GM21717 (cell line): ENCODE measurements at regions not wholly inside any gene's neighbourhood (a gene's known extent, or its start where the extent isn't known, plus 50 kb on each side); places are given as distances from the start of the nearest gene placed in this dataset.
"Not testable (repeated sequence)": the region's sequence is repeated elsewhere in the genome, so short reads cannot be mapped to it uniquely, and the experiment has no call there.

Experiments
- ATAC-seq: cut with Tn5 transposase; IDR thresholded peaks from one replicate; pipeline ENCODE4 v1.9.1; 2021; ENCODE audit warnings: mild to moderate bottlenecking, moderate library complexity; ENCODE audit not compliant: unreplicated experiment

- no peak for ATAC-seq
Observed at GRCh38 chr9:117649126-117649525, 55.1 kb upstream of the TLR4 start.

DNA sequence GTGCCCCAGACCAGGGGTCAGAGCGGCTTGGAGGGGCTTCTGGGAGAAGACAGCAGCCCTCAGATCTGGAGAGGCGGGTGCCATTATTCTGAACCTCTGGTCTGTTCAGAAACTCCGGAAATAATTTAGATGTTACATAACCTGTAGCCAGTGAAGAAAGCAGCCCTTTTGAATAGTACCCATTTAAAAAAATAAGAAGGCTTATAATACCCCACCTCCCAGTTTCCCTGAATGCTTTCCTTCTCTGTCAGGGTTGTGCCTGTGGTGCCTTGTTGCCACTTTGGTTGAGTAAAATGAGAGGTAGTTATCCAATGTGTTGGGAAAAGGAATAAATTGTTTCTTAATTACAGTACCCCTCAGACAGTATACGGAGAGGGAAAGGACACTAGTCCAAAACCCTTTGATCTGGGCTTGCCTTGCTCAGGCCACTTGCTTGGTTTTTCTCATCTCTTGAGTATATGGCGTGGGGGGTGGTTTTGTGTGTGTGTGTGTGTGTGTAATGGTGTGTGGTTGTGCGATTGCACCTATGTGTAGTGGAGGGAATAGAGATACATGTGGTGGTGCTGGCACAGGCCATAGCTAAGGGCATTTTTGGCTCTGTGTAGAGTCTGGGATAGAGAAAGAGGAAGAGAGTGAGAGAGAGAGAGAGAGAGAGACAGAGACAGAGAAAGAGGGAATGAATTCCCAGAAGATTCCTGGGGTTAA is 59.1 kb upstream of the TLR4 start:
- ATAC-seq: no peak

DNA sequence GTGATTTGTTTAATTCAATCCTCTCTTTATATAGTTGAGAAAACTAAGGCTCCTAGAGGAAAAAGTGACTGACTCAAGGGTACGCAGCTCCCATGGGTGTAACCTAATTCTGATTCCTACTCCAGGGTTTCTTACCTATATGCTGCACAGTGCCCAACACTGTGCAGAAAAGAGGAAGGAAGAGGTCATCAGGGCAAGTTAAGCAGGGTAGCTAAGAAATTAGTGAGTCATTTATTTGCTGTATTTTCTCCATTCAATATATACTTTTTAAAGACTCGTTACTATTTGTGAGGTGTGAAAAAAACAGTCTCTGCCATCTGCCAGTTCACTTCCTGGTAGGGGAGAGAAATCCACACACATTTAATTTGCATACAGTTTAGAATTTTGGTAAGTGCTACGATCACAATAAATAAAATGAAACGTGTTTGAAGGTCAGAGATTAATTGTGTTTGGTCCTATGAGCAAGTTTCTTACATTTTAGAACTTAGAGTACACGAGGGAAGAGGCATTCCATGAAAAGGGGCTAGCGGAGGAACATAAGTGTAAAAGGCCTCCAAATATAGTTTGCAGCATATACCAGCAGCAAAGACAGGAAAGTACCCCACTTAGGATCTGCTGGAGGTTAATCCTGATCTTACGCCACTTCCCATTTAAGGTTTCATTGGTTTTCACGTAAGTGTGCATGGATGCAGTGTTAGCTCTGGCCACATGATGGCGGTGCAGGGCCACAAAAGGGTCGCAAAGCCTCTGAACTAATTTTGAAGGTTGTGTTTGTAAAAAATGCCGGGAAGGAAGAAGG is 59.9 kb upstream of the TLR4 start:
- peak; percentile 83 for ATAC-seq

- no peak for ATAC-seq
Observed at GRCh38 chr9:117643288-117643654, 60.9 kb upstream of the TLR4 start.

GRCh38 chr9:117642571-117643287 is 61.5 kb upstream of the TLR4 start:
- ATAC-seq: not testable (repeated sequence)

DNA sequence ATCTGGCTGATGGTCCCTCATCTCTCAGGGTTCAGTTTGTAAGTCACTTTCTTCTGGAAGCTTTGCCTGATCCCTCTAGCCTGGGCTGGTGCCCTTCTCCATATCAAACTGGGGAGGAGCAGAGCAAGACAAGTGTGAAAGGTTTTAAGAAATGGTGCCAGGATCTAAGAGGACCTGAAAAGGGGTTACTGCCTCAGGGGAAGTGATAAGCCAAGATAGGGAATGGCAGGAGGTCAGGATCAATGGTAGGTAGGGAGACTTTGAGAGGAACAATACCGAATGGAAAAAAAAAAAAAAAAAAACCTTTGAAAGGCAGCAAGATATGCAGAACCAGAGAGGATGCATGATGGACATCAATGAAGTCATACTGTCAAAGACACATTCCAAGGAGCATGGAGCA is 67.5 kb upstream of the TLR4 start:
- ATAC-seq: no peak

DNA sequence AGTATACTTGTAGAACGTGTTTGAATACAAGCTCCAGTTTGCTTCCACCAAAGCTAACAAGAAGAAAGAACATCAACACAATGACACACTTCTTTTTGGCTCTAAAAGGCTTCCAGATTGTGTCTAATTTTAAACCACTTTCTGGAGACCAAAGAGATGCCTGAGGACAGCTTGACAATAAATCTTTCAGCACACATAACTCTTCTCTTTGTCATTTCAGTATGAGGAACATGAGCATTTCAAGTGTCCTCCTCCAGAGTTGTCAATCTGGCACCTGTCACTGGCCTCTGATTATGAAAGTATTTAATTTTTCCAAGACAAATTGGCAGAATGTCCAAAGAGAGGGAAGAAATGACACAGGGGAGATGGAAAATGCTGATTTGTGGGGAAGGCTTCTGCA is 79.0 kb upstream of the TLR4 start:
- ATAC-seq: no peak

DNA sequence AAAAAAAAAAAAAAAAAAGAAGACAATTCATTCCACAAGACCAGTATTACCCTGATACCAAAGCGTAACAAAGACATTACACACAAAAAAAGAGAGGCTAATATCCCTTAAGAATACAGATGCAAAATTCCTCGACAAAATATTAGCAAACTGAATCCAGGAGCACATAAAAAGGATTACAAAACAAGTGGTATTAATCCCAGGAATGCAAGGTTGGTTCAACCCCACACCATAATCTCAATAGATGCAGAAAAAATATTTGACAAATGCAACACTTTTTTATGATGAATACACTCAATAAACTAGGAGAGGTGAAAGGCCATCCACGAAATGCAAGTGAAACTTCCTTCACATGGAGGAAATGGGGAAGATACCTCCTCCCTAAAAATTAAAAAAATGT is 80.1 kb upstream of the TLR4 start:
- no peak for ATAC-seq

- ATAC-seq: no peak
Observed at GRCh38 chr9:117622347-117622746, 81.9 kb upstream of the TLR4 start.

DNA sequence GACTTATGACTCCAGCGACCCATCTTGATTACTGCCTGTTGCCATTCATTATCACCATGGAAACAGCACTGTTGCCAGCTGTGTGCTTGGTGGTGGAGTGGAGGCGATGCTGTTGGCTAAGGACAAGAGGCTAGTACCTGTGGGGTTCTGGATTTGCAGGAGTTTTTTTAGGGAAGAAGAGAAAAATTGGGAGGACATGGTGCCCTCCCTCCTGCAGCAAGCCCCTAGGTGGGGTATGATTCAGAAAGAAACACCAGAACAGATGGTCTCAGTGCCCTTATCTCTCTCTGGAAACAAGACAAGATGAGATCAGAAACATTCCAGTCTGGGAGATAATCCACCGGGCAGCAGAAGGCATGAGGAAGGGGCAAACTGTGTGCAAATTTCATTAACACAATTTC is 87.8 kb upstream of the TLR4 start:
- ATAC-seq: no peak

DNA sequence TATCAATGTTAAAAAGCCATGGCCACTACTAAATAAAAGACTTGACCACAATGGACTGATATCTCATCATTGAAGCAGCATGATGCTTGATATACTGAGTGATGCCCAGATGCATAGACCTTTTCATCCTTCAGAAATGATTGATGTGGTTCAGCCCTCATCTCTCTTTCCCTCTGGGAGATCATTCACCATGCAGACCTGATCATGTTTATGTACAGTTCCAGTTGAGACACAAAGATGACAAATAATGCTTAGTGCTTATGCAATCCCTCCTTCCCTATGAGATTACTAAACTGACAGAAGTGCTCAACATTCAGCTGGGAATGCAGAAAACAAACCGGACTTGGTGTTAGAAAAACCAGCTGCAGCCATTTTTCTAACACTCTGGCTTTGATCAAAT is 91.9 kb upstream of the TLR4 start:
- no peak for ATAC-seq

DNA sequence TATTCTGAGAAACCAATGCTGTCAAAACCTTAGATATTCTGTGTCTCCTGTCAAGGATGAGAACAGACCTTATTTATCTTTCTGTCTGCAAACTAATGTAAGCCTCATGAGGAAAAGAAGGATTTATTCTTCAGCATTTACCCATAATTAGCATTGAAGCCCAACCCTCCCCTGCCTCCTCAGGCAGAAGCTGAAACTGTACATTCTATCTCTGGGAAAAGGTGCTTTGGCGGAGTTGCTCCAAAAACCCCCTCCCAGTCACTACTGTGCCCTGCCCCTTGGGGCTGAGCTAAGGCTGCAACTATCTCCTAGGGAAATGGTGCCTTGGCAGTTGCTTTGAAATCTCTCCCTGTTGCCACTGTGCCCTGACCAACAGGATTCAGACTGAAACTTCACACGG is 106.2 kb upstream of the TLR4 start:
- no peak for ATAC-seq

DNA sequence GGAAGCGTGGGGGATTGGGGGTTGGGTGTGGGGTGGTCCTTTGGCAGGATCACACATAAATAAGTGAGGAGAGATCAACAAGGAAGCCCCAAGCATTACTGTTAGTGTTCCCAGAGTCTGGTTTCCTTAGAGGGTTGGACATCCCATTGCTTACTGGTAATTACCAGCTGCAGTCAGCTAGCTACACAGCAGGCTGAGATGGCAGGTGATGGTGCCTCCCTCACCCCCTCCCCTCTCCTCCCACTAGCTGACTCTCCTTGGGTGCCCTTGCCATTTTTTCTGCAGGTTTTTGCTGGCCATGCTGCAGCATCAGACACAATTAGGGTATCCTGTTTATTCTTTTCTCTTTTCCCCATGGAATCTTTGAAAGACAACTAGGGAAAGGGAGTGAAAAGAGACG is 107.5 kb upstream of the TLR4 start:
- no peak for ATAC-seq

- no peak for ATAC-seq
Observed at GRCh38 chr9:117595650-117596049, 108.6 kb upstream of the TLR4 start.

GRCh38 chr9:117587263-117587662 is 116.9 kb upstream of the TLR4 start:
- no peak for ATAC-seq

DNA sequence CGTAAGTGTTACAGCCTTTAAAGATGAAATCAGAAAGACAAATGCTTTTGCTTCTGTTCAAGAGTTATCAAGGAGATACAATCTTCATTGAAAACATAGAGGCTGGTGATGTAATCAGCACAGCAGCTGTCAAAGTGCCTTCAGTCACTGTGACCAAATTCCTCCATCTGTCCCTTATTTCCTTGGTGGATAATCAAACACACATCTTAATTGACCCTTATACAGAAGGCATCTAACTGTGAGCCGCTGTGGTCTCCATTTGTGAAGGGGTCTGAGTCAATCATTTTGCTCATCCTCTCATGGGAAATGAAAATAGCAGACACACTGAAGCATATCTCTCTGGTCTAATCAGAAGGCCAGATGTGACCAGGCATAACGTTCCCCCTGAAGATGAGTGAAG is 130.1 kb upstream of the TLR4 start:
- ATAC-seq: no peak

- no peak for ATAC-seq
Observed at GRCh38 chr9:117564839-117565238, 139.4 kb upstream of the TLR4 start.

DNA sequence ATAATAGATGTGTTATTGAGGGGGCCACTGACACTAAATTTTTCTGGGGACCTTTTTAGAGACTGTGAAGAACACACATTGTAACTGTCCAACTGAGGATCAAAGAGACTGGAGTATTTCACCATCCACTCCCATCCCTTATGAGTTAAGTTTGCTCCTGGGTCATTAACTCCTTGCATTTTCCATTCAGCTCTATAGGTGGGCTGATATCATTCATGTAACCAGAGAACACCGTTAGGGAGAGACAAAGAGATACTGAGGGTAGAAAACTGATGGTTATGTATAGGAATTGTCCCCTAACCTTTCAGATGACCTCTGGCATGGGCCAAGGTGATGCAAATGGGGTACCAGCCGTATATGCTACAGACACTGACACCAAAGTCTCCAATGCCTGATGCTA is 142.4 kb upstream of the TLR4 start:
- no peak for ATAC-seq

GRCh38 chr9:117555964-117556629 is 141.2 kb upstream of the ASTN2 start:
- peak; percentile 94 for ATAC-seq

- no peak for ATAC-seq
Observed at GRCh38 chr9:117552811-117553210, 138.0 kb upstream of the ASTN2 start.

DNA sequence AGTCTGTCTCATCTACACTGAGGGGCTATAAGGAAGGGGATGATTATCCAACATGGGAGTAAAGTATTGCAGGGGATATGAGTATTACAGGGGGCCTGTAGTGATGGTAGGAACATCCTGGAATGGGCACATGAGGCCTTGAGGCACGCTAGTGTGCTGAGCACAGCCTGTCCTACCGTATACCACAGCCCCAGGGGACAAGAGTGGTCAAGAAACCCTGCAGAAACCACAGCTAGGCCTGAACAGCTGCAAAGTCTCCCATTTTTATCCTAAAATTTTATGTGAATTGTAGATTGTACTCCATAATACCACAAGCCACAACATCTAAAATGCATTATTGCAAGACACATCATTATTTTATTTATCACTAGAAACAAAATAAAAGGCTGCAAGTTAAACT is 136.3 kb upstream of the ASTN2 start:
- no peak for ATAC-seq
